Right atrium auricular region (tissue), 2 donors: ENCODE measurements at regions not wholly inside any gene's neighbourhood (a gene's known extent, or its start where the extent isn't known, plus 50 kb on each side); places are given as distances from the start of the nearest gene placed in this dataset.

Experiments used
- DNase-seq: peaks from one replicate; pipeline ENCODE4 v3.0.0-alpha.2; 2019; ENCODE audit warnings: low spot score
- H3K27ac ChIP-seq, 2 donors: fragments of 200-600 bp; sonication (generic); 1 replicate in 1 of 2; 2 replicates in 1 of 2; pipeline ENCODE4 v1.5.1; 2016 to 2019
- H3K27me3 ChIP-seq, 2 donors: fragments of 200-600 bp; sonication (generic); one replicate each; pipeline versions ENCODE4 v1.5.1 to v1.6.0; 2017 to 2019
- H3K36me3 ChIP-seq: fragments of 200-600 bp; sonication (generic); one replicate; pipeline ENCODE4 v1.5.1; 2016
- H3K4me1 ChIP-seq, 2 donors: fragments of 200-600 bp; sonication (generic); one replicate each; pipeline versions ENCODE4 v1.5.1 to v1.6.0; 2017 to 2019
- H3K4me3 ChIP-seq, 2 donors: fragments of 200-600 bp; sonication (generic); 1 replicate in 1 of 2; 2 replicates in 1 of 2; pipeline ENCODE4 v1.5.1; 2017 to 2019; ENCODE audit warnings: mild to moderate bottlenecking in 1 of 2, moderate library complexity in 1 of 2
- H3K9me3 ChIP-seq, 2 donors: fragments of 200-600 bp; sonication (generic); one replicate each; pipeline ENCODE4 v1.5.1; 2019
- TF ChIP-seq, protein P1 (sequence below), 2 donors: fragments of 200-600 bp; sonication (generic); IDR thresholded peaks; one replicate each; pipeline ENCODE4 v1.5.1; 2019; ENCODE audit warnings: antibody characterized with exemption in 2 of 2

DNA sequence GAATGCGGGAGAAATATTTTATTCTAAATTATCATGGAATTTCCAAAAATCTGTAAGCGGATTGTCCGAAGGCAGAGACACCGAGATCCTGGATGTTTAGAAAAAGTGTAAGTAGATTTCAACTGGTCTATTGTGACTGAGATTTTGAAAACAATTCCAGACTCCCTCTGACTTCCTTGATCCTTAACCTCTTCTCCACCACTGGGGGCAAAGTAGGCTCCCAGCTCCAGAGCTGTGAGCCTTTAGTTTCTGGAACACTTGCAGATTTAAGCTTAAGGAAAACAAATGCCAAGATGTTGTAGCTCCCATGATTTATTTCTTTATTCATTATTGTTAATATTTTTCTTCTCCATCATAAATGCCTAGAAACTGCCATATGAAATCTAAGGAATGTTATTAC, 1320.5 kb upstream of the SEL1L start:
- TF ChIP-seq, protein P1, sequence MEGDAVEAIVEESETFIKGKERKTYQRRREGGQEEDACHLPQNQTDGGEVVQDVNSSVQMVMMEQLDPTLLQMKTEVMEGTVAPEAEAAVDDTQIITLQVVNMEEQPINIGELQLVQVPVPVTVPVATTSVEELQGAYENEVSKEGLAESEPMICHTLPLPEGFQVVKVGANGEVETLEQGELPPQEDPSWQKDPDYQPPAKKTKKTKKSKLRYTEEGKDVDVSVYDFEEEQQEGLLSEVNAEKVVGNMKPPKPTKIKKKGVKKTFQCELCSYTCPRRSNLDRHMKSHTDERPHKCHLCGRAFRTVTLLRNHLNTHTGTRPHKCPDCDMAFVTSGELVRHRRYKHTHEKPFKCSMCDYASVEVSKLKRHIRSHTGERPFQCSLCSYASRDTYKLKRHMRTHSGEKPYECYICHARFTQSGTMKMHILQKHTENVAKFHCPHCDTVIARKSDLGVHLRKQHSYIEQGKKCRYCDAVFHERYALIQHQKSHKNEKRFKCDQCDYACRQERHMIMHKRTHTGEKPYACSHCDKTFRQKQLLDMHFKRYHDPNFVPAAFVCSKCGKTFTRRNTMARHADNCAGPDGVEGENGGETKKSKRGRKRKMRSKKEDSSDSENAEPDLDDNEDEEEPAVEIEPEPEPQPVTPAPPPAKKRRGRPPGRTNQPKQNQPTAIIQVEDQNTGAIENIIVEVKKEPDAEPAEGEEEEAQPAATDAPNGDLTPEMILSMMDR (IDR thresholded peaks at IDR 0.05): no peak
- H3K27me3 ChIP-seq: no peaks in the 10 kb centered on the region
- no peak overlapping the region for H3K4me3 ChIP-seq
- H3K36me3 ChIP-seq: no peaks in the 10 kb centered on the region
- H3K27ac ChIP-seq: no peak overlapping the region
- H3K9me3 ChIP-seq: no peaks in the 10 kb centered on the region
- no peaks in the 10 kb centered on the region for H3K4me1 ChIP-seq
- no peak for DNase-seq

DNA sequence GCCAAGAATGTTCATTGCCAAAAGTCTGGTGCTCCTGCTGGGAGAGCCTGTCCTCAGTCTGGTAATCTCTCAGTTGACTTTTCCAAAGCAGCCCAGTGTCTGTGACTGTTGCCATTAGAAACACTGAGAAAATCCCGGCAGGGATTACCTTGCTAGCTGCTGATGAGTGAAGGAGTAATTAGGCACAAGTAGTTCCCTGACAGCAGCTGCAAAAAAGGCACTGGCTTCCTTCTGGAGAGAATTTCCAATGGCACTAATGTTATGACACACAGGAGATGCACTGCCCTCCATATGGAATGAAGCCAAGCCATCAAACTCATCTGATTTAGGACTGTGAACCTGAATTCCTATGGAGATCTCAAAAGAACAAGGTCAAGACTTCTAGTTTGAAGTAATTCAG, 1321.2 kb upstream of the SEL1L start:
- no peaks in the 10 kb centered on the region for H3K36me3 ChIP-seq
- no peak overlapping the region for H3K4me3 ChIP-seq
- H3K27me3 ChIP-seq: no peaks in the 10 kb centered on the region
- TF ChIP-seq, protein P1 (IDR thresholded peaks at IDR 0.05): no peak
- H3K27ac ChIP-seq: no peak overlapping the region
- DNase-seq: no peak
- no peaks in the 10 kb centered on the region for H3K9me3 ChIP-seq
- no peaks in the 10 kb centered on the region for H3K4me1 ChIP-seq

DNA sequence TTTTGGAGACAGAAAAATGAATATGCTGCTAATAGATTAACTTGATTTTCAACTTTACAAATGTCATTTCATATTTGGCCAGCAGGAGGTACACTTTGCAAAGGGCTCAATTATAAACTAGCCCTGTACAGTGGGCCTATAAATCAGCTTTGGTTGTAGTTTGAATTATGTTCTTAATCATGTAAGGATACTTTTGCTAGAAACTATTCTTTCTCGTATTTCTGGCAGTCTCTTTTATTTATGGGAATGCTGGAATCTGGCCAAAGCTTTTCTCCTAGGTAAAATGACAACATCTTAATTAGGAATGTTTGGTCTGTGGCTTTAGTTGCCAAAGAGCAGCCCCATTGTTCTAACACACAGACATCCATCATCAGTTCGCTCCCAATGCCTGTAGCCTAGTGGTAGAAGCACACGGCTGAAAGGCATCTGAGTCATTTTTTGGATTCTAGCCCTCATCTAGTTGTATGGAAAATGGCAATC, 1322.3 kb upstream of the SEL1L start:
- no peak overlapping the region for H3K27ac ChIP-seq
- H3K4me1 ChIP-seq: no peaks in the 10 kb centered on the region
- no peaks in the 10 kb centered on the region for H3K36me3 ChIP-seq
- TF ChIP-seq, protein P1 (IDR thresholded peaks at IDR 0.05): peak in 1 of 2 donors; percentile 43
- DNase-seq: no peak
- no peak overlapping the region for H3K4me3 ChIP-seq
- H3K9me3 ChIP-seq: no peaks in the 10 kb centered on the region
- H3K27me3 ChIP-seq: no peaks in the 10 kb centered on the region

DNA sequence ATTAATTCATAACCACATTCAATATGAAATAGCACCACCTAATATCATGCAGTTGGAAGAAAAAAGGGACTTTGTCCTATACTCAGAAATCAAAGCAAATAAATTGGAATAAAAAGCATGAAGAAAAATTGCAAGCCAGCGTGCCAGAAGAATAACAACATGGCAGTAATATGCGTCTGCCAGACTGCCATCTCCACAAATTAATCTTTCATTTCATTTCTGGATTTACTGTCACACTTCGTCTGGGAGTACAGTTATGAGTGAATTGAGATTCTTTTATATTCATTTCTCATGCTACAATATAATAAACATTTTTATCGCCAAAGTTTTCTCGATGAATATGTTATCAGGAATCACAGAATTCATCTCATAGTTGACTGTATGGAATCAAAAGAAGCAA, 1327.7 kb upstream of the SEL1L start:
- Histone ChIP-seq H3K36me3 (no peaks in the 10 kb centered on the region), H3K4me1 (no peaks in the 10 kb centered on the region), H3K27me3 (no peaks in the 10 kb centered on the region), H3K9me3 (peaks cover 0 to 4% of the 10 kb centered on the region in 2 donors), H3K4me3 (no peak overlapping the region), H3K27ac (no peak overlapping the region)
- TF ChIP-seq, protein P1 (IDR thresholded peaks at IDR 0.05): no peak
- no peak for DNase-seq

DNA sequence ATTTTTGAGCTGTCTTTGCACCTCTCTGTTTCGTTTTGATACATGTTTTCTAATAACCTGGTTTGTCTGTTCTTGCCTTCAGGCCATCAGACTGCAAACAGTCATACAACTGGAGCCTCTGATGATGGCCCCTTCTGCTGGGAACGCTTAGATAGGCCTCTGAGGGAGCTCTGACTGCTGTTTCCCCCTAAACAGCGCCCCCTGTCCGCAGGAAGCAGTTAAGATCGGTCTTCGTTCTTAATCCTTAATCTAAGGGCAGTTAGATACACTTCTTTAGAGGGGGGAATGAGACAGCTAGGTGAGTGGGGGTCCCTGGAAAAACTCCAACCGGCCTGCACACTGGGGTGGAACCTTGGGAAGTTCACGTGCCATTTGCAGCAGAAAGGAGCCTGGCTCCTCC, 1338.8 kb upstream of the SEL1L start:
- Histone ChIP-seq H3K36me3 (no peaks in the 10 kb centered on the region), H3K9me3 (no peaks in the 10 kb centered on the region), H3K4me1 (no peaks in the 10 kb centered on the region), H3K4me3 (no peak overlapping the region), H3K27ac (no peak overlapping the region), H3K27me3 (no peaks in the 10 kb centered on the region)
- TF ChIP-seq, protein P1 (IDR thresholded peaks at IDR 0.05): no peak
- no peak for DNase-seq

DNA sequence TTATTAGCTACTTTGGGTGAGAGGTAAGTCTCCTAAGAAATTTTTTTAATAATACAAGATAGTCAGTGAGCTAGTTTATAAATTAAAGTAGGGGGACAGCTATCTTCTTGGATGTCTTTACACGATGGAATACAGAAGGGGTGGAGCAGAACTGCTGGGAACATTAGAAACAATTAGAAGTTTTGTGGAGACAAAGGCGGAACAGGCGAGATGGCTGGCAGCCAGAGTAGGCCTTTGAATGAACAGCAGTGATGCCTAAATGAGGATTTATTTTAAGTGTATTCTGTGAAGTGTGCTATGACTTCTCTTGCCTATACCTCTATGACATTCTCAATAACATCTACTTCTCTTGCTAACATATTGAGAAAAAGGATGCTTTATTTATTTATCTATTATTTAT, 1345.3 kb upstream of the SEL1L start:
- Histone ChIP-seq H3K27ac (no peak overlapping the region), H3K36me3 (no peaks in the 10 kb centered on the region), H3K4me3 (no peak overlapping the region), H3K27me3 (no peaks in the 10 kb centered on the region), H3K4me1 (no peaks in the 10 kb centered on the region), H3K9me3 (peaks cover 0 to 5% of the 10 kb centered on the region in 2 donors)
- no peak for DNase-seq
- TF ChIP-seq, protein P1 (IDR thresholded peaks at IDR 0.05): no peak
